Head of caudate nucleus (tissue), 42 donors: ENCODE measurements at regions not wholly inside any gene's neighbourhood (a gene's known extent, or its start where the extent isn't known, plus 50 kb on each side); places are given as distances from the start of the nearest gene placed in this dataset.
"Not testable (repeated sequence)": the region's sequence is repeated elsewhere in the genome, so short reads cannot be mapped to it uniquely, and the experiment has no call there.

Source experiments
- DNase-seq, 42 donors: peaks; one replicate each; pipeline versions ENCODE4 v3.0.0 to v3.0.0-alpha.2; 2020 to 2021; ENCODE audit warnings: mixed read lengths in 7 of 42
- intact Hi-C: fragments of 100-400 bp; cut with DNase I; formaldehyde crosslinking; loops from one replicate; pipeline ENCODE4 v1.15.0; 2022

GRCh38 chr20:51175724-51176123 lies 152.8 kb upstream of the KCNG1 start:
- DNase-seq, result peak in 2 of 42 donors; percentile 6 to 7
- intact Hi-C loops, result no loop called here

GRCh38 chr20:51175156-51175555 lies 152.2 kb upstream of the KCNG1 start:
- DNase-seq, result peak in 2 of 42 donors; percentile 12 to 31
- intact Hi-C loops, result no loop called here

DNA sequence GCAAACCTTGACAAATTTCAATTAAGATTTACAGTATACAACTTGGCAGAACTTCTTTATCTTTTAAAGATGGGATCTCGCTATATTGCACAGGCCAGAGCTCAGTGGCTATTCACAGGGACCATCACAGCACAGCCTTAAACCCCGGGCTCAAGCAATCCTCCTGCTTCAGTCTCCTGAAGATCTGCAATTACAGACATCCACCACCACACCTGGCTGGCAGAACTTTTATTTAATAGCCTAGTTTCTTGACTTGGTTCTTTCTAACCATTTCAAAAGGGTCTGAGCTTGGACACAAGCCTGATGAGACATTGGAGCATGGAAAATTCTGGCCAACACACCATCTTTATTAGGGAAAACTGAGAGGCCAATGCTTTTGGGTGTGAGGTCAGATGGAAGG lies 151.6 kb upstream of the KCNG1 start:
- DNase-seq, result peak in 1 of 42 donors; percentile 2
- intact Hi-C loops, result no loop called here

DNA sequence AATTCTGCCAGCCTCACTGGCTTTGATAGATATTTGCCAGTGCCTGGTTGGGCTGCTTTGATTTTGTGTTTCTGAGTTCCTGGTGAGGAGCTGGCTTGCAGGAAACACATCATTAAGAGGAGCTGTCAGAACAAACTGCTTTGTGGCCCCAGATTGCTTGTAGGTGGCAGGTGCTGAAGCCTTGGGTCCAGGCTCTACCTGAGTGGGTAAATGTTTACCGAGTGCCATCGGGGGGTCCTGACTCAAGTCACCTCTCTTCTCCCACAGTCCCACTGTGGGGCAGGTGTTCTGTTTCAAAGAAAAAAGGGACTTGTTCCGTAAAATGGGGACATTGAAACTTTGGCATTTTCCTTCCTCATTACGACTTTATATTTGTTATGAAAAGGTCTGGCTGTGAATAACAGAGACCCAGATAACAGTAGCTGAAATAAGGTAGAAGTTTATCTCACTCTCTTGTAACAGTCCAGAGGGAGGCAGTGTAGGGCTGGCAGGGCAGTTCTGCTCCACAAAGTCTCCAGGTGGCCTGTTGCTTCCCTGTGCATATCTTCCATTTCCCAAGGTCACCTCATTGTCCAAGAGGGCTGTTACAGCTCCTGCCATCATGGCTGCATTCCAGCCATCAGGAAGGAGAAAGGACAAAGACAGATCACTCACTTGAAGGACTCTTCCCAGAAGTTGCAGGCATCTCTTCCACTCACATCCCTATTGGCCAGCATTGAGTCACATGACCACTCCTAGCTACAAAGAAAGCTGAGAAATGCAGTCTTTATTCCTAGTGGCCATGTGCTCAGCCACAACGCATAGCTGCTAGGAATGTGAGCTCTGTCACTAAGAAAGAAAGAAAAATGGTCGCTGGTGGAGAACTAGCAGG lies 149.9 kb upstream of the KCNG1 start:
- intact Hi-C loops, result no loop called here
- DNase-seq, result peak in 2 of 42 donors; percentile 13 to 20

DNA sequence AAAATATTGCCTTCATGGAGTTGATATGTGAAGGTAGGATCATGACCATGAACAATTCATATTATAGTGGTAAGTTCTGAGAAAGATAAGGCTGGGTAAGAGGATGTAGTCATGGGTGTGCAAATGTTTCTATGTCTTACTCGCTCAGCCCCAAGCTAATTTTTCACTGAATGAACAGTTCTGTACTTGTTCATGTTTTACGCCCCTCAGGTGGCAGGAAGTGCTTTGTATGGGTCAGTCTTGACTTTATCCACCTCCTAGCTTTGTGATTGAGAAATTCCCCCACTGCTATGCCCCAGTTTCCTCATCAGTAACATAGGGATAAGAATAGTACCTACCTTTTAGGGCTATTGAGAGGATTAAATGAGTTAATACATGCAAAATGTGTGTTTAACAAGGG lies 148.2 kb upstream of the KCNG1 start:
- DNase-seq, result peak in 1 of 42 donors; percentile 3
- intact Hi-C loops, result no loop called here

- intact Hi-C loops, result no loop called here
- peak in 1 of 42 donors; percentile 1 for DNase-seq
Measured at GRCh38 chr20:51169813-51170212, 146.9 kb upstream of the KCNG1 start.

GRCh38 chr20:51167911-51168310 lies 145.0 kb upstream of the KCNG1 start:
- peak in 1 of 42 donors; percentile 20 for DNase-seq
- intact Hi-C loops, result not testable (repeated sequence)

DNA sequence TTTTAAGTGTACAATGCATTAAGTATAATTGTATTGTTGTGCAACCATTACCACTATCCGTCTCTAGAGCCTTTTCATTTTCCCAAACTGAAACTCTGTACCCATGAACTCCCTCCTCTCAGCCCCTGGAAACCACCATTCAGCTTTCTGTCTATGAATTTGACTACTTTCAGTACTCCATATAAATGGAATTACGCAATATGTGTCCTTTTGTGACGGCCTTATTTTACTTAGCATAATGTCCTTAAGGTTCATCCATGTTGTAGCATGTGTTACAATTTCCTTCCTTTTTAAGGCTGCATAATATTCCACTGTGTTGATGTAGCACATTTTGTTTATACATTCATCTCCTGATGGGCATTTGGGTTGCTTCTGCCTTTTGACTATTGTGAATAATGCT lies 143.6 kb upstream of the KCNG1 start:
- DNase-seq, result no peak
- intact Hi-C loops, result no loop called here

- intact Hi-C loops, result no loop called here
- DNase-seq, result peak in 1 of 42 donors; percentile 22
Measured at GRCh38 chr20:51165131-51165530, 142.2 kb upstream of the KCNG1 start.

DNA sequence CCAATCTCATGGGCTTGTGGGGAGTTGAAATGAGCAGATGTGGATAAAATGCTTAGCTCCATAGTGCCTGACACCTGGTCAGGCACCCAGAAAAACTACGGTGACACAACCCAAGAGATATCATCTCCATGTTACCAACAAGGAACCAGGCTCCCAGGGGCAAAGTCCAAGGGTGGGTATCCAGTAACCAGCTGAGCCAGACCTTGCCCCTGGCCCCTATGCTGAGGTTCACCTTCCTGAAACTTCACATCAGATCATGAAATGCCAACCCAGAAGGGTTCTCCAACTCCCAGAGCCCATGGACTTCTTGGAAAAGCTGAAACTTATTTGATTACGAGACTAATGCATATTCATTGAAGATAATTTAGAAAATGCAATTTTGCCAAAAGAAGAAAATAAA lies 141.8 kb upstream of the KCNG1 start:
- intact Hi-C loops, result no loop called here
- DNase-seq, result no peak

GRCh38 chr20:51163996-51164600 lies 141.2 kb upstream of the KCNG1 start:
- intact Hi-C loops, result no loop called here
- DNase-seq, result no peak

GRCh38 chr20:51162015-51162414 lies 139.1 kb upstream of the KCNG1 start:
- no peak for DNase-seq
- intact Hi-C loops, result no loop called here

DNA sequence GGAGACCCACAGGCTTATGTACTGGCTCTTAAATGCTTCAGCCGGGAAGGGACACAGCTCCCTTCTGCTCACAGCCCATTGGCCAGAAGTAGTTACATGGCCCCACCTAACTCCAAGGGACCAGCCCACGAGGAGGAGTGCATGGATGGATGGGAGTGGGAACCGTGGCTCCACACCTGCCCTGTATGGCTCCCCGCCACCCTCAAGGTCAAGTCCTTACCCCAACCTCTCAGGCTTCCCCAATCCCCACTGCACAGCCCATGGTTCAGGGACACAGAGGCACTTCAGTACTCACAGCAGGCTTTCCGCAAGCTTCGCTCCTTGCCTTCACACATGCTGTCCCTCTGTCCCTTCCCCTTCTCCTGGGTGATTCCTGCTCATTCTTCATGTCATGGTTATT lies 137.9 kb upstream of the KCNG1 start:
- no peak for DNase-seq
- intact Hi-C loops, result no loop called here

DNA sequence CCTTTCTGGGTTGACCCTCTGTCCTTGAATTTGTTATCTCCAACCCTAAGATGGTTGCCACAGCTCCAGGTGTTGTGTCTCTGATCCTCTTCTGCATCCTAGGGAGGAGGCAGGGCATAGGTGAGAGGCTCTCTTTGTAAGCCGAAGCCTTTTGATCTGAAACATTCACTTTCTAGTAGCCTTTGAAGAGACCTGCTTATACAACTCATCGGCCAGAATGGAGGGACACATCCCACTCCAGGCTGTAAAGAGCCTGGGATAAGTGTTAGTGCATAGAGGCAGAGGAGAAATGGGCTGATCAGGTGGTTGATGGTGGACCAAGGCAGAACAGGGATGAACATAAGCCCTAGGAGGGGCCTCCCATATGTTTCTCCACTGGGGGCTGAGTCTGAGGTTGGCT lies 137.1 kb upstream of the KCNG1 start:
- intact Hi-C loops, result no loop called here
- DNase-seq, result no peak

- intact Hi-C loops, result no loop called here
- no peak for DNase-seq
Measured at GRCh38 chr20:51159303-51159702, 136.4 kb upstream of the KCNG1 start.

GRCh38 chr20:51158226-51158625 lies 135.3 kb upstream of the KCNG1 start:
- DNase-seq, result no peak
- intact Hi-C loops, result no loop called here

DNA sequence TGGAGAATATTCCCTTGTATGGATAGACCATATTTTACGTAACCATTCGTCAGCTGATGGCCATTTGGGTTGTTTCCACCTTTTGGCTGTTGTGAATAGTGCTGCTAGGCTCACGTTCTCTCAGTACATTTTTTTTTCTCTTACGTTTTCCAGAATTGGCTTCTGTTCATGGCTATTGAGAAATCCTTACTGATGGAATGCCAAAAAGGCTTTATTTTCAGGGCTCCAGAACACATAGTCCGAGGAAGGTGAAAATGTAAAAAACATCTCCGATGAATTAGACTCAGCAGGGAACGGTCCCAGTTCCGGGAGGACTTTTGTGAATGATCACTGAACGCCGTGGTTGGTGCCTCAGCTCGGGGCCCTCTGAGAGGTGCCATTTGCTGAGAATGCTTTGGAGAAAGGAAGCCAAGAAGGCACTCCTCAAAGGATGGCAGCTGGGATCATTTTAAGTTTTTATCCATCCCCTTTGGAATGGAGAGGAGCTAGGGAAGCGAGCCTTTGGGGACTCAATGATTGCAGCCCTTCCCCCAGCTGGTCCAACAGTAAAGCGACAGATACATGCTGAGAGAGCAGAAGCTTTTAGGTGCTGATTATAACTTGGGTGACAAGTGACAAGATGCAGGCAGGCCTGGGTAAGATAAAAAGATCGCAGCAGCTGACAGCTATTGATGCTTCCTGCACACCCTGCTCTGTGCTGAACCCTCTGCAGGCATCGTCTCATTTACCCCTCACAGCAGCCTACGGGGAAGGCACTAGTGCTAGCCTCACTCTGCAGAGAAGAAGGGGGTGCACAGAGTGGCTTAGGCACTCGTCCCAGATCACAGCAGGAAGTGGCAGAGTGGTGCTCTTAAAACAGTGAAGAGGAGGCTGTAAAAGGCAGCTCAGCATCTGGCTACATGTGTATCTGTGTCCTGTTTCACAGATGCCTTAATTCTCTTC lies 133.4 kb upstream of the KCNG1 start:
- intact Hi-C loops, result no loop called here
- DNase-seq, result peak in 39 of 42 donors; percentile 6 to 91 (median 55)

GRCh38 chr20:51154708-51155690 lies 132.1 kb upstream of the KCNG1 start:
- peak in 1 of 42 donors; percentile 34 for DNase-seq
- intact Hi-C loops, result no loop called here
